Glomerular endothelial cell (primary cell): ENCODE measurements at regions not wholly inside any gene's neighbourhood (a gene's known extent, or its start where the extent isn't known, plus 50 kb on each side); places are given as distances from the start of the nearest gene placed in this dataset.
"Not testable (repeated sequence)": the region's sequence is repeated elsewhere in the genome, so short reads cannot be mapped to it uniquely, and the experiment has no call there.

Experiments used
- DNase-seq: peaks from one replicate; pipeline ENCODE4 v3.0.0-alpha.2; 2011; ENCODE audit warnings: low read depth, low spot score; ENCODE audit errors: extremely low read depth

- no peak for DNase-seq
Measured at GRCh38 chr3:191644291-191644690, 183.3 kb downstream of the PYDC2 start.

- no peak for DNase-seq
Measured at GRCh38 chr3:191646242-191646641, 185.3 kb downstream of the PYDC2 start.

GRCh38 chr3:191648787-191649186 lies 187.8 kb downstream of the PYDC2 start:
- DNase-seq, result no peak

GRCh38 chr3:191649626-191650025 lies 188.7 kb downstream of the PYDC2 start:
- DNase-seq, result no peak

GRCh38 chr3:191658781-191659419 lies 197.9 kb downstream of the PYDC2 start:
- not testable (repeated sequence) for DNase-seq

GRCh38 chr3:191662150-191662549 lies 201.2 kb downstream of the PYDC2 start:
- DNase-seq, result not testable (repeated sequence)

GRCh38 chr3:191680989-191681597 lies 220.1 kb downstream of the PYDC2 start:
- DNase-seq, result no peak

- no peak for DNase-seq
Measured at GRCh38 chr3:191682961-191683360, 222.0 kb downstream of the PYDC2 start.

GRCh38 chr3:191686626-191687025 lies 225.7 kb downstream of the PYDC2 start:
- no peak for DNase-seq

- DNase-seq, result no peak
Measured at GRCh38 chr3:191688756-191689433, 227.9 kb downstream of the PYDC2 start.

GRCh38 chr3:191691184-191691583 lies 230.2 kb downstream of the PYDC2 start:
- DNase-seq, result not testable (repeated sequence)

- DNase-seq, result no peak
Measured at GRCh38 chr3:191695131-191695814, 234.3 kb downstream of the PYDC2 start.

- no peak for DNase-seq
Measured at GRCh38 chr3:191695815-191696153, 234.8 kb downstream of the PYDC2 start.

- DNase-seq, result no peak
Measured at GRCh38 chr3:191696348-191696747, 235.4 kb downstream of the PYDC2 start.

- no peak for DNase-seq
Measured at GRCh38 chr3:191699546-191699945, 238.6 kb downstream of the PYDC2 start.

GRCh38 chr3:191702121-191702520 lies 241.2 kb downstream of the PYDC2 start:
- no peak for DNase-seq

- DNase-seq, result no peak
Measured at GRCh38 chr3:191707817-191708216, 246.9 kb downstream of the PYDC2 start.

GRCh38 chr3:191715585-191715984 lies 254.6 kb downstream of the PYDC2 start:
- DNase-seq, result no peak

- no peak for DNase-seq
Measured at GRCh38 chr3:191721390-191721861, 260.5 kb downstream of the PYDC2 start.

- no peak for DNase-seq
Measured at GRCh38 chr3:191721990-191722389, 261.0 kb downstream of the PYDC2 start.

GRCh38 chr3:191727338-191727737 lies 266.4 kb downstream of the PYDC2 start:
- no peak for DNase-seq

GRCh38 chr3:191728186-191728585 lies 267.2 kb downstream of the PYDC2 start:
- DNase-seq, result no peak
